PFSK-1 (cell line): ENCODE measurements at regions not wholly inside any gene's neighbourhood (a gene's known extent, or its start where the extent isn't known, plus 50 kb on each side); places are given as distances from the start of the nearest gene placed in this dataset.

Experiments
- FOXP2 ChIP-seq: optimal IDR thresholded peaks from 2 replicates; pipeline ENCODE3; 2011; ENCODE audit warnings: borderline replicate concordance, control low read depth, inconsistent platforms; ENCODE audit not compliant: insufficient read depth; ENCODE audit errors: extremely low read length, extremely low read depth
- POLR2AphosphoS5 ChIP-seq: IDR thresholded peaks from 2 replicates; pipeline ENCODE4 v1.6.1; 2012; ENCODE audit warnings: low read depth, mild to moderate bottlenecking, control low read depth, low read length, moderate library complexity
- SIN3A ChIP-seq: IDR thresholded peaks from 2 replicates; pipeline ENCODE4 v1.6.1; 2012; ENCODE audit warnings: mild to moderate bottlenecking, low read length, moderate library complexity, borderline replicate concordance; ENCODE audit not compliant: insufficient read depth
- TAF1 ChIP-seq: IDR thresholded peaks from 2 replicates; pipeline ENCODE4 v1.6.1; 2012; ENCODE audit warnings: low read length, control low read depth, borderline replicate concordance; ENCODE audit not compliant: insufficient read depth
- TF ChIP-seq, protein P1 (sequence below), 2 experiments: IDR thresholded peaks; 2 replicates each; pipeline versions ENCODE4 v1.6.1 to v1.8.0; 2011 to 2012; ENCODE audit warnings: low read depth in 2 of 2, low read length in 2 of 2, control low read depth in 1 of 2, inconsistent platforms in 1 of 2, mild to moderate bottlenecking in 1 of 2, moderate library complexity in 1 of 2; ENCODE audit not compliant: insufficient read depth in 1 of 2

DNA sequence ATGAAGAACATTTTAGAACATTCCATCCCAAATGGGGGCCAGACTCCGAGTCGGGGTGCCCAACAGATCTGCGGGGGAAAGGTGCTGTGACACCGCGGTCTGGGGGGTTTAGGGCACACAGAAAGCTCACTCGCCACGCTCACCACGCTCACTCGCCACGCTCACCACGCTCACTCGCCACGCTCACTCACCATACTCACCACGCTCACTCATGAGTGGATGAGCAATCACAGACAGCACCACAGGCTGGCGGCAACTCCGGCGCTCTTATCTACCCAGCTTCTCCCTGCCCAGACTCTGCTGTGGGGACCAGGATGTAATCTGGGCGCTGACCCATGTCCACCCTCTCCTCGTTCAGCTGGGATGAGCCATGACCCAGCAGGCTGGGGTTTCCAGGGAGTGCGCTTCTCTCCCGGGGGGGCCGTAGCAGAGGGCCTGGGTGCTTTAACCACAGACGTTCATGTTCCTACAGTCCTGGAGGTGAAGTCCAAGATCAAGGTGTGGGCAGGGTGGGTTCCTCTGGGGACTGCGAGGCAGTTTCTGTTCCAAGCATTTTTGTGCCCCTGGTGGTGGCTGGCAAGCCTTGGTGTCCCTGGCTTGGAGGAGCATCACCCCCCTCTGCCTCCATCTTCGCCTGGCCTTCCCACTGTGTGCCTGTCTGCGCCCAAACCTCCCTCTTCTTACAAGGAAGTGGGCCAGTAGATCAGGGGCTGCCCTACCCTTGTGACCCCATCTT, 141.2 kb downstream of the CTTN start:
- TF ChIP-seq TAF1, result no peak
- no peak for TF ChIP-seq POLR2AphosphoS5
- TF ChIP-seq, protein P1, sequence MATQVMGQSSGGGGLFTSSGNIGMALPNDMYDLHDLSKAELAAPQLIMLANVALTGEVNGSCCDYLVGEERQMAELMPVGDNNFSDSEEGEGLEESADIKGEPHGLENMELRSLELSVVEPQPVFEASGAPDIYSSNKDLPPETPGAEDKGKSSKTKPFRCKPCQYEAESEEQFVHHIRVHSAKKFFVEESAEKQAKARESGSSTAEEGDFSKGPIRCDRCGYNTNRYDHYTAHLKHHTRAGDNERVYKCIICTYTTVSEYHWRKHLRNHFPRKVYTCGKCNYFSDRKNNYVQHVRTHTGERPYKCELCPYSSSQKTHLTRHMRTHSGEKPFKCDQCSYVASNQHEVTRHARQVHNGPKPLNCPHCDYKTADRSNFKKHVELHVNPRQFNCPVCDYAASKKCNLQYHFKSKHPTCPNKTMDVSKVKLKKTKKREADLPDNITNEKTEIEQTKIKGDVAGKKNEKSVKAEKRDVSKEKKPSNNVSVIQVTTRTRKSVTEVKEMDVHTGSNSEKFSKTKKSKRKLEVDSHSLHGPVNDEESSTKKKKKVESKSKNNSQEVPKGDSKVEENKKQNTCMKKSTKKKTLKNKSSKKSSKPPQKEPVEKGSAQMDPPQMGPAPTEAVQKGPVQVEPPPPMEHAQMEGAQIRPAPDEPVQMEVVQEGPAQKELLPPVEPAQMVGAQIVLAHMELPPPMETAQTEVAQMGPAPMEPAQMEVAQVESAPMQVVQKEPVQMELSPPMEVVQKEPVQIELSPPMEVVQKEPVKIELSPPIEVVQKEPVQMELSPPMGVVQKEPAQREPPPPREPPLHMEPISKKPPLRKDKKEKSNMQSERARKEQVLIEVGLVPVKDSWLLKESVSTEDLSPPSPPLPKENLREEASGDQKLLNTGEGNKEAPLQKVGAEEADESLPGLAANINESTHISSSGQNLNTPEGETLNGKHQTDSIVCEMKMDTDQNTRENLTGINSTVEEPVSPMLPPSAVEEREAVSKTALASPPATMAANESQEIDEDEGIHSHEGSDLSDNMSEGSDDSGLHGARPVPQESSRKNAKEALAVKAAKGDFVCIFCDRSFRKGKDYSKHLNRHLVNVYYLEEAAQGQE (IDR thresholded peaks at IDR 0.05; ENCODE audit: insufficient read depth in 1 of 2, low read depth in 2 of 2, low read length in 2 of 2), result no peak
- TF ChIP-seq SIN3A, result no peak
- TF ChIP-seq FOXP2, result no peak
